OCI-LY3 (cell line): ENCODE measurements at regions not wholly inside any gene's neighbourhood (a gene's known extent, or its start where the extent isn't known, plus 50 kb on each side); places are given as distances from the start of the nearest gene placed in this dataset.

Experiments used
- H2AFZ ChIP-seq: fragments of 200-600, 300-600 bp; shearing (Covaris generic); 2 replicates; pipeline ENCODE4 v1.6.0; 2014; ENCODE audit warnings: antibody characterized with exemption, low read depth, low read length
- H3K27ac ChIP-seq: fragments of 200-600, 300-600 bp; sonication (generic); 2 replicates; pipeline ENCODE4 v1.5.1; 2014; ENCODE audit warnings: mild to moderate bottlenecking, low read length, moderate library complexity, mixed read lengths
- H3K27me3 ChIP-seq: fragments of 200-600, 300-600 bp; sonication (generic); 2 replicates; pipeline ENCODE4 v1.6.1; 2014; ENCODE audit warnings: low read depth, low read length, mixed read lengths
- H3K36me3 ChIP-seq: fragments of 200-600, 300-600 bp; sonication (generic); replicated peaks from 2 replicates; pipeline ENCODE3; 2014; ENCODE audit warnings: low read depth, low read length, mixed read lengths
- H3K4me1 ChIP-seq: fragments of 300-600, 200-600 bp; sonication (generic); 2 replicates; pipeline ENCODE4 v1.6.1; 2014; ENCODE audit warnings: low read length, mixed read lengths
- H3K4me2 ChIP-seq: fragments of 200-600, 300-600 bp; sonication (generic); 2 replicates; pipeline ENCODE4 v1.6.1; 2014; ENCODE audit warnings: low read length, mixed read lengths
- H3K4me3 ChIP-seq: fragments of 300-600, 200-600 bp; sonication (generic); 2 replicates; pipeline ENCODE4 v1.5.1; 2014; ENCODE audit warnings: antibody characterized with exemption, mild to moderate bottlenecking, low read length, moderate library complexity
- H3K79me2 ChIP-seq: fragments of 300-600, 200-600 bp; shearing (Covaris generic); 2 replicates; pipeline ENCODE4 v1.6.1; 2014; ENCODE audit warnings: mild to moderate bottlenecking, low read length, mixed read lengths
- H3K9ac ChIP-seq: fragments of 300-600, 200-600 bp; shearing (Covaris generic); 2 replicates; pipeline ENCODE4 v1.6.0; 2014; ENCODE audit warnings: mild to moderate bottlenecking, low read length, moderate library complexity
- H3K9me3 ChIP-seq: fragments of 200-600, 300-600 bp; shearing (Covaris generic); 2 replicates; pipeline ENCODE4 v1.6.1; 2014; ENCODE audit warnings: low read length, mixed read lengths; ENCODE audit not compliant: insufficient read depth
- H4K20me1 ChIP-seq: fragments of 200-600, 300-600 bp; sonication (generic); 2 replicates; pipeline ENCODE4 v1.6.1; 2016; ENCODE audit warnings: low read length, mixed read lengths; ENCODE audit not compliant: insufficient read depth
- CTCF ChIP-seq: fragments of 200-600, 300-600 bp; sonication (generic); IDR thresholded peaks from 2 replicates; pipeline ENCODE4 v1.5.1; 2014; ENCODE audit warnings: antibody characterized with exemption, low read length, low read depth
- EZH2phosphoT487 ChIP-seq: fragments of 200-600 bp; shearing (Covaris generic); IDR thresholded peaks from 2 replicates; pipeline ENCODE4 v1.6.1; 2018; ENCODE audit warnings: antibody characterized with exemption, mixed run types, low read depth

- Histone ChIP-seq H3K9me3 (no peaks in the 10 kb centered on the region), H3K4me3 (no peak overlapping the region), H3K27ac (no peak overlapping the region), H4K20me1 (no peaks in the 10 kb centered on the region), H3K27me3 (0 out of 2 replicates have a peak, but pooled peaks cover 3% of the 10 kb centered on the region), H3K4me2 (no peak overlapping the region), H2AFZ (no peak overlapping the region), H3K4me1 (no peaks in the 10 kb centered on the region), H3K79me2 (no peaks in the 10 kb centered on the region), H3K9ac (no peak overlapping the region), H3K36me3 (no peaks in the 10 kb centered on the region)
- TF ChIP-seq EZH2phosphoT487: no peak
- TF ChIP-seq CTCF: no peak
Measured at GRCh38 chr4:169870507-169870906, 112.8 kb upstream of the HPF1 start.

GRCh38 chr4:169869490-169869889 lies 111.7 kb upstream of the HPF1 start:
- H4K20me1 ChIP-seq: no peaks in the 10 kb centered on the region
- H3K4me1 ChIP-seq: no peaks in the 10 kb centered on the region
- no peaks in the 10 kb centered on the region for H3K79me2 ChIP-seq
- H3K9ac ChIP-seq: no peak overlapping the region
- no peak overlapping the region for H3K4me2 ChIP-seq
- no peaks in the 10 kb centered on the region for H3K36me3 ChIP-seq
- H3K4me3 ChIP-seq: no peak overlapping the region
- no peak overlapping the region for H2AFZ ChIP-seq
- TF ChIP-seq EZH2phosphoT487 (no peak), CTCF (no peak)
- H3K9me3 ChIP-seq: no peaks in the 10 kb centered on the region
- H3K27ac ChIP-seq: no peak overlapping the region
- 0 out of 2 replicates have a peak, but pooled peaks cover 3% of the 10 kb centered on the region for H3K27me3 ChIP-seq

GRCh38 chr4:169861593-169861992 lies 103.8 kb upstream of the HPF1 start:
- no peak overlapping the region for H3K4me2 ChIP-seq
- H4K20me1 ChIP-seq: no peaks in the 10 kb centered on the region
- no peak overlapping the region for H2AFZ ChIP-seq
- H3K4me1 ChIP-seq: no peaks in the 10 kb centered on the region
- TF ChIP-seq CTCF (no peak), EZH2phosphoT487 (no peak)
- H3K27ac ChIP-seq: no peak overlapping the region
- H3K79me2 ChIP-seq: no peaks in the 10 kb centered on the region
- no peak overlapping the region for H3K4me3 ChIP-seq
- H3K36me3 ChIP-seq: no peaks in the 10 kb centered on the region
- H3K9me3 ChIP-seq: no peaks in the 10 kb centered on the region
- no peak overlapping the region for H3K9ac ChIP-seq
- H3K27me3 ChIP-seq: peaks cover 18% of the 10 kb centered on the region; the same call in 1 of the 2 replicates

- Histone ChIP-seq H2AFZ (no peak overlapping the region), H3K27me3 (peaks cover 15% of the 10 kb centered on the region; the same call in 1 of the 2 replicates), H3K9me3 (no peaks in the 10 kb centered on the region), H3K36me3 (no peaks in the 10 kb centered on the region), H4K20me1 (no peaks in the 10 kb centered on the region), H3K4me2 (no peak overlapping the region), H3K9ac (no peak overlapping the region), H3K4me3 (no peak overlapping the region), H3K27ac (no peak overlapping the region), H3K79me2 (no peaks in the 10 kb centered on the region), H3K4me1 (no peaks in the 10 kb centered on the region)
- TF ChIP-seq CTCF (no peak), EZH2phosphoT487 (no peak)
Measured at GRCh38 chr4:169859366-169860216, 101.8 kb upstream of the HPF1 start.
